Right ventricle myocardium superior (tissue), 1 donor: ENCODE measurements at regions not wholly inside any gene's neighbourhood (a gene's known extent, or its start where the extent isn't known, plus 50 kb on each side); places are given as distances from the start of the nearest gene placed in this dataset.

Experiments used
- ATAC-seq: fragments of 200-7000 bp; cut with Tn5 transposase; one replicate; pipeline ENCODE4 v1.9.1; 2020; ENCODE audit warnings: mild to moderate bottlenecking; ENCODE audit not compliant: poor library complexity
- DNase-seq: peaks from one replicate; pipeline ENCODE4 v3.0.0-alpha.2; 2020
- intact Hi-C: fragments of 100-400 bp; cut with DNase I; formaldehyde crosslinking; loops from one replicate; pipeline ENCODE4 v1.11.2; 2022
- donor health status: DM: no; HTN: yes; CAD: no; lungs with severe emphysema.

- no peak for DNase-seq
- intact Hi-C loops: no loop called here
- ATAC-seq: no peak
These were observed 104.8 kb downstream of the ZIC5 start for GRCh38 chr13:99866781-99867180.

GRCh38 chr13:99865420-99865930, 106.1 kb downstream of the ZIC5 start:
- DNase-seq (no peak), ATAC-seq (no peak)
- intact Hi-C loops: no loop called here

- ATAC-seq: no peak
These were observed 107.0 kb downstream of the ZIC5 start for GRCh38 chr13:99864627-99864990.

GRCh38 chr13:99863789-99864626, 107.6 kb downstream of the ZIC5 start:
- intact Hi-C loops: no loop called here
- ATAC-seq: no peak
- no peak for DNase-seq

More at GRCh38 chr13:99864627-99864990, 107.0 kb downstream of the ZIC5 start:
- intact Hi-C loops: no loop called here
- no peak for DNase-seq

GRCh38 chr13:99862244-99862643, 109.3 kb downstream of the ZIC5 start:
- no peak for ATAC-seq
- intact Hi-C loops: no loop called here

GRCh38 chr13:99861771-99862170, 109.8 kb downstream of the ZIC5 start:
- ATAC-seq: no peak
- no peak for DNase-seq
- intact Hi-C loops: no loop called here

More at GRCh38 chr13:99862244-99862643, 109.3 kb downstream of the ZIC5 start:
- DNase-seq: no peak

- no peak for DNase-seq
- intact Hi-C loops: no loop called here
- no peak for ATAC-seq
These were observed 110.8 kb downstream of the ZIC5 start for GRCh38 chr13:99860745-99861144.

- ATAC-seq (no peak), DNase-seq (no peak)
- intact Hi-C loops: no loop called here
These were observed 112.1 kb downstream of the ZIC5 start for GRCh38 chr13:99859178-99860177.

GRCh38 chr13:99857738-99858137, 113.8 kb downstream of the ZIC5 start:
- ATAC-seq: no peak
- DNase-seq: no peak
- intact Hi-C loops: no loop called here

GRCh38 chr13:99855526-99856420, 115.8 kb downstream of the ZIC5 start:
- intact Hi-C loops: no loop called here
- DNase-seq: no peak
- no peak for ATAC-seq

GRCh38 chr13:99854366-99854765, 117.2 kb downstream of the ZIC5 start:
- ATAC-seq (no peak), DNase-seq (no peak)
- intact Hi-C loops: no loop called here

GRCh38 chr13:99847318-99847750, 124.2 kb downstream of the ZIC5 start:
- intact Hi-C loops: no loop called here
- no peak for DNase-seq
- no peak for ATAC-seq

GRCh38 chr13:99845161-99845874, 126.2 kb downstream of the ZIC5 start:
- no peak for DNase-seq
- ATAC-seq: no peak
- intact Hi-C loops: no loop called here

GRCh38 chr13:99844421-99844820, 127.1 kb downstream of the ZIC5 start:
- ATAC-seq (no peak), DNase-seq (no peak)
- intact Hi-C loops: no loop called here

GRCh38 chr13:99843872-99844271, 127.7 kb downstream of the ZIC5 start:
- ATAC-seq (no peak), DNase-seq (no peak)
- intact Hi-C loops: no loop called here

- intact Hi-C loops: no loop called here
- ATAC-seq (no peak), DNase-seq (no peak)
These were observed 129.2 kb downstream of the ZIC5 start for GRCh38 chr13:99842405-99842804.

GRCh38 chr13:99836291-99836690, 135.3 kb downstream of the ZIC5 start:
- ATAC-seq (no peak), DNase-seq (no peak)
- intact Hi-C loops: no loop called here

GRCh38 chr13:99835442-99835841, 136.1 kb downstream of the ZIC5 start:
- intact Hi-C loops: no loop called here
- no peak for ATAC-seq
- DNase-seq: no peak
